ENCODE measurements at regions not wholly inside any gene's neighbourhood (a gene's known extent, or its start where the extent isn't known, plus 50 kb on each side); places are given as distances from the start of the nearest gene placed in this dataset.

- Mint-ChIP-seq H3K4me1 (no peaks in the 10 kb centered on the region), H3K27ac (no peak overlapping the region), H3K4me3 (no peak overlapping the region), H3K36me3 (ENCODE audit: low read depth) (peaks cover 2% of the 10 kb centered on the region; the same call in 2 of the 3 replicates), H3K27me3 (ENCODE audit: insufficient read depth, low read depth, poor library complexity) (peaks cover 88% of the 10 kb centered on the region), H3K9me3 (peaks cover 85% of the 10 kb centered on the region)
- no peaks in the 10 kb centered on the region for H3F3A ChIP-seq (replicated peaks; ENCODE audit: low read depth)
- no peaks in the 10 kb centered on the region for H3K4me1 ChIP-seq (ENCODE audit: insufficient read depth)
- peaks cover 20% of the 10 kb centered on the region; the same call in 1 of the 2 replicates for H4K20me1 ChIP-seq (replicated peaks; ENCODE audit: insufficient read depth)
- no peak overlapping the region for H3K4me3 ChIP-seq
- H3K27ac ChIP-seq (ENCODE audit: low read depth): no peak overlapping the region
- H3K9me2 ChIP-seq (ENCODE audit: insufficient read depth): no peaks in the 10 kb centered on the region
- H3K79me2 ChIP-seq (replicated peaks; ENCODE audit: insufficient read depth): no peaks in the 10 kb centered on the region
- H3K4me2 ChIP-seq: no peak overlapping the region
- ATAC-seq: no peak
- no peak for TF ChIP-seq EZH2phosphoT487 (IDR thresholded peaks at IDR 0.05; ENCODE audit: unreplicated experiment)
- no peak for TF ChIP-seq CREB1 (CRISPR knock-in tag; IDR thresholded peaks at IDR 0.05; ENCODE audit: low read depth)
- TF ChIP-seq EZH2 (IDR thresholded peaks at IDR 0.05; ENCODE audit: low read depth, unreplicated experiment): no peak
- no peak for TF ChIP-seq ZNF331 (CRISPR knock-in tag; IDR thresholded peaks at IDR 0.05; ENCODE audit: low read depth)
- no peak for TF ChIP-seq JUNB (IDR thresholded peaks at IDR 0.05; ENCODE audit: unreplicated experiment)
- TF ChIP-seq ZNF462 (CRISPR knock-in tag; IDR thresholded peaks at IDR 0.05): no peak
- TF ChIP-seq NANOG (IDR thresholded peaks at IDR 0.05; ENCODE audit: borderline replicate concordance): no peak
- TF ChIP-seq, protein P1, sequence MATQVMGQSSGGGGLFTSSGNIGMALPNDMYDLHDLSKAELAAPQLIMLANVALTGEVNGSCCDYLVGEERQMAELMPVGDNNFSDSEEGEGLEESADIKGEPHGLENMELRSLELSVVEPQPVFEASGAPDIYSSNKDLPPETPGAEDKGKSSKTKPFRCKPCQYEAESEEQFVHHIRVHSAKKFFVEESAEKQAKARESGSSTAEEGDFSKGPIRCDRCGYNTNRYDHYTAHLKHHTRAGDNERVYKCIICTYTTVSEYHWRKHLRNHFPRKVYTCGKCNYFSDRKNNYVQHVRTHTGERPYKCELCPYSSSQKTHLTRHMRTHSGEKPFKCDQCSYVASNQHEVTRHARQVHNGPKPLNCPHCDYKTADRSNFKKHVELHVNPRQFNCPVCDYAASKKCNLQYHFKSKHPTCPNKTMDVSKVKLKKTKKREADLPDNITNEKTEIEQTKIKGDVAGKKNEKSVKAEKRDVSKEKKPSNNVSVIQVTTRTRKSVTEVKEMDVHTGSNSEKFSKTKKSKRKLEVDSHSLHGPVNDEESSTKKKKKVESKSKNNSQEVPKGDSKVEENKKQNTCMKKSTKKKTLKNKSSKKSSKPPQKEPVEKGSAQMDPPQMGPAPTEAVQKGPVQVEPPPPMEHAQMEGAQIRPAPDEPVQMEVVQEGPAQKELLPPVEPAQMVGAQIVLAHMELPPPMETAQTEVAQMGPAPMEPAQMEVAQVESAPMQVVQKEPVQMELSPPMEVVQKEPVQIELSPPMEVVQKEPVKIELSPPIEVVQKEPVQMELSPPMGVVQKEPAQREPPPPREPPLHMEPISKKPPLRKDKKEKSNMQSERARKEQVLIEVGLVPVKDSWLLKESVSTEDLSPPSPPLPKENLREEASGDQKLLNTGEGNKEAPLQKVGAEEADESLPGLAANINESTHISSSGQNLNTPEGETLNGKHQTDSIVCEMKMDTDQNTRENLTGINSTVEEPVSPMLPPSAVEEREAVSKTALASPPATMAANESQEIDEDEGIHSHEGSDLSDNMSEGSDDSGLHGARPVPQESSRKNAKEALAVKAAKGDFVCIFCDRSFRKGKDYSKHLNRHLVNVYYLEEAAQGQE (IDR thresholded peaks at IDR 0.05; ENCODE audit: unreplicated experiment): no peak
- TF ChIP-seq, protein P2, sequence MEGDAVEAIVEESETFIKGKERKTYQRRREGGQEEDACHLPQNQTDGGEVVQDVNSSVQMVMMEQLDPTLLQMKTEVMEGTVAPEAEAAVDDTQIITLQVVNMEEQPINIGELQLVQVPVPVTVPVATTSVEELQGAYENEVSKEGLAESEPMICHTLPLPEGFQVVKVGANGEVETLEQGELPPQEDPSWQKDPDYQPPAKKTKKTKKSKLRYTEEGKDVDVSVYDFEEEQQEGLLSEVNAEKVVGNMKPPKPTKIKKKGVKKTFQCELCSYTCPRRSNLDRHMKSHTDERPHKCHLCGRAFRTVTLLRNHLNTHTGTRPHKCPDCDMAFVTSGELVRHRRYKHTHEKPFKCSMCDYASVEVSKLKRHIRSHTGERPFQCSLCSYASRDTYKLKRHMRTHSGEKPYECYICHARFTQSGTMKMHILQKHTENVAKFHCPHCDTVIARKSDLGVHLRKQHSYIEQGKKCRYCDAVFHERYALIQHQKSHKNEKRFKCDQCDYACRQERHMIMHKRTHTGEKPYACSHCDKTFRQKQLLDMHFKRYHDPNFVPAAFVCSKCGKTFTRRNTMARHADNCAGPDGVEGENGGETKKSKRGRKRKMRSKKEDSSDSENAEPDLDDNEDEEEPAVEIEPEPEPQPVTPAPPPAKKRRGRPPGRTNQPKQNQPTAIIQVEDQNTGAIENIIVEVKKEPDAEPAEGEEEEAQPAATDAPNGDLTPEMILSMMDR (conservative IDR thresholded peaks at IDR 0.05; ENCODE audit: low read depth in 2 of 2): no peak
- TF ChIP-seq, protein P3, sequence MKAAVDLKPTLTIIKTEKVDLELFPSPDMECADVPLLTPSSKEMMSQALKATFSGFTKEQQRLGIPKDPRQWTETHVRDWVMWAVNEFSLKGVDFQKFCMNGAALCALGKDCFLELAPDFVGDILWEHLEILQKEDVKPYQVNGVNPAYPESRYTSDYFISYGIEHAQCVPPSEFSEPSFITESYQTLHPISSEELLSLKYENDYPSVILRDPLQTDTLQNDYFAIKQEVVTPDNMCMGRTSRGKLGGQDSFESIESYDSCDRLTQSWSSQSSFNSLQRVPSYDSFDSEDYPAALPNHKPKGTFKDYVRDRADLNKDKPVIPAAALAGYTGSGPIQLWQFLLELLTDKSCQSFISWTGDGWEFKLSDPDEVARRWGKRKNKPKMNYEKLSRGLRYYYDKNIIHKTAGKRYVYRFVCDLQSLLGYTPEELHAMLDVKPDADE (IDR thresholded peaks at IDR 0.05): no peak
- no peak for TF ChIP-seq POLR2AphosphoS5 (IDR thresholded peaks at IDR 0.05; ENCODE audit: low read depth)
- TF ChIP-seq ZNF114 (CRISPR knock-in tag; IDR thresholded peaks at IDR 0.05): no peak
- H3K36me3 ChIP-seq (ENCODE audit: insufficient read depth): no peaks in the 10 kb centered on the region
- H2AFZ ChIP-seq: no peak overlapping the region
- no peak for DNase-seq (ENCODE audit: low spot score)
- H3K27me3 ChIP-seq (ENCODE audit: insufficient read depth): peaks cover 100% of the 10 kb centered on the region
Measured at GRCh38 chr16:75929046-75929445, 202.8 kb upstream of the CPHXL start.

All from GM23338 (cell line).